Effector memory CD4-positive, alpha-beta T cell (primary cell): ENCODE measurements at regions not wholly inside any gene's neighbourhood (a gene's known extent, or its start where the extent isn't known, plus 50 kb on each side); places are given as distances from the start of the nearest gene placed in this dataset.

ENCODE experiments used
- DNase-seq, 3 donors: peaks; one replicate each; pipeline ENCODE4 v3.0.0-alpha.2; 2020
- H3K27ac ChIP-seq: 2 replicates; pipeline ENCODE4 v1.7.0; 2013; ENCODE audit warnings: mild to moderate bottlenecking, low read length, moderate library complexity; ENCODE audit not compliant: insufficient read depth, poor library complexity, severe bottlenecking
- H3K27me3 ChIP-seq: replicated peaks from 2 replicates; pipeline ENCODE4 v1.7.0; 2013; ENCODE audit warnings: mild to moderate bottlenecking, low read length; ENCODE audit not compliant: insufficient read depth, control insufficient read depth, poor library complexity, severe bottlenecking
- H3K36me3 ChIP-seq: 2 replicates; pipeline ENCODE4 v1.7.0; 2013; ENCODE audit warnings: mild to moderate bottlenecking, low read length, moderate library complexity; ENCODE audit not compliant: control insufficient read depth, insufficient read depth
- H3K4me1 ChIP-seq: 2 replicates; pipeline ENCODE4 v1.7.0; 2013; ENCODE audit warnings: low read length, mild to moderate bottlenecking; ENCODE audit not compliant: control insufficient read depth, insufficient read depth, poor library complexity, severe bottlenecking
- H3K4me3 ChIP-seq: 2 replicates; pipeline ENCODE4 v1.7.0; 2013; ENCODE audit warnings: low read length, low read depth, mild to moderate bottlenecking; ENCODE audit not compliant: insufficient read depth, poor library complexity, severe bottlenecking
- H3K9me3 ChIP-seq: 2 replicates; pipeline ENCODE4 v1.7.0; 2013; ENCODE audit warnings: mild to moderate bottlenecking, low read length, moderate library complexity; ENCODE audit not compliant: control insufficient read depth

DNA sequence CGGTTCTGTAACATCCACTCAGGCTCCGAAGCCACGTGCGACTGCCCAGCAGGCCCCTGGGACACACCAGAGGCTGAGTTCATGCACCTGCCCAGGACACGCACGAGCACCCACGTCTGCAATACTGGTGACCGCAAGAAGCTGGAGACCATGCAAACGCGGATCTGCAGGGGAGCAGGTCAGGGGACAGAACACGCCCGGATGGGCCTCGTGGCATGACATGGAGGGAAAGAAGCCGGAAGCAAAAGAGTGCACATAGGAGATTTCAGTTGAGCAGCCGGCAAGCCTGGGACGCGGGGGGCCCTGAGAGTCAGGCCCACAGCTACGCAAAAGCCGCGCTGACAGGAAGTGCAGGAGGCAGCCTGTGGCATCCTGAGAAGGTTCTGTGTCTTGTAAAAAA lies 73.7 kb downstream of the FOXL3 start:
- no peaks in the 10 kb centered on the region for H3K9me3 ChIP-seq
- DNase-seq = no peak
- no peak overlapping the region for H3K27ac ChIP-seq
- no peaks in the 10 kb centered on the region for H3K27me3 ChIP-seq
- H3K36me3 ChIP-seq = no peaks in the 10 kb centered on the region
- peaks cover 62% of the 10 kb centered on the region for H3K4me1 ChIP-seq
- H3K4me3 ChIP-seq = no peak overlapping the region

DNA sequence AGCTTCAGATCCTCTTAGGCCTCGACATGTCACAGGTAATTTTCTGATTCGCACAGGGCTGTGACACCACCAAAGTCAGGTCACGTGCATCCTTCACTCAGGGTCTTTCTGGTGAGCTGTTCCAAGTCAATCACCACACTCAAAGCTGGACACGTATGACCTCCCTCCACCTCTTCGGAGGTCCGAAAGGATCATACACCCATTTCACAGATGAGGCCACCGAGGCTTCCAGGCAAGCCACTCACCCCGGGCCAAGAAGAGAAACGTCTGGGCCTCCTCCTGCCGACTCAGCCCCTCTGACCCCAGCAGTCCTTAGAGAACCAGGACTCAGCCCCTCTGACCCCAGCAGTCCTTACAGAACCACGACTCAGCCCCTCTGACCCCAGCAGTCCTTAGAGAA lies 74.6 kb downstream of the FOXL3 start:
- Histone ChIP-seq H3K4me3 (no peak overlapping the region), H3K36me3 (no peaks in the 10 kb centered on the region), H3K27me3 (no peaks in the 10 kb centered on the region), H3K4me1 (peaks cover 62% of the 10 kb centered on the region), H3K27ac (no peak overlapping the region), H3K9me3 (no peaks in the 10 kb centered on the region)
- no peak for DNase-seq

DNA sequence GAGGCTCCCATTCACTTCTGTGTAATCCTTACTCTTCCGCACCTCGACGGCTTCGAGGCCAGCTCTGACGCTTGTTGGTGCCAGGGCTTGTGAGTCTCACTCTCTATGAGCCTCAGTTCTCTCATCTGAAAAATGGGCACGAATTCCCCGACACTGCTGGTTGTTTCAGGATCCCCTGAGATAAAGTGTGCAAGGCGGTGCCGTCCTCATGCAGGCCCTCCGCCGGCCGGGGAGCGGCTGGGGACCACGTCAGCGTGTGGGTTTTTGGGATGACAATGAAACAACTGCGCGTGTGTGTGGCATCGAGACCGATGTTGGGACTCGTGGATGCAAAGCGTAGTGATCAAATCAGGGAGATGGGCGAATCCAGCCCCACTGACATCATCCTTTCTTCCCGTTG lies 75.6 kb downstream of the FOXL3 start:
- no peaks in the 10 kb centered on the region for H3K27me3 ChIP-seq
- H3K36me3 ChIP-seq = no peaks in the 10 kb centered on the region
- no peak for DNase-seq
- H3K4me1 ChIP-seq = peaks cover 52% of the 10 kb centered on the region
- H3K4me3 ChIP-seq = no peak overlapping the region
- H3K9me3 ChIP-seq = no peaks in the 10 kb centered on the region
- H3K27ac ChIP-seq = no peak overlapping the region

- H3K36me3 ChIP-seq = no peaks in the 10 kb centered on the region
- H3K27ac ChIP-seq = no peak overlapping the region
- no peak for DNase-seq
- peak overlapping the region; percentile 30 for H3K4me3 ChIP-seq
- H3K27me3 ChIP-seq = no peaks in the 10 kb centered on the region
- no peaks in the 10 kb centered on the region for H3K9me3 ChIP-seq
- peaks cover 45% of the 10 kb centered on the region for H3K4me1 ChIP-seq
Measured at GRCh38 chr7:366161-366803, 76.3 kb downstream of the FOXL3 start.

DNA sequence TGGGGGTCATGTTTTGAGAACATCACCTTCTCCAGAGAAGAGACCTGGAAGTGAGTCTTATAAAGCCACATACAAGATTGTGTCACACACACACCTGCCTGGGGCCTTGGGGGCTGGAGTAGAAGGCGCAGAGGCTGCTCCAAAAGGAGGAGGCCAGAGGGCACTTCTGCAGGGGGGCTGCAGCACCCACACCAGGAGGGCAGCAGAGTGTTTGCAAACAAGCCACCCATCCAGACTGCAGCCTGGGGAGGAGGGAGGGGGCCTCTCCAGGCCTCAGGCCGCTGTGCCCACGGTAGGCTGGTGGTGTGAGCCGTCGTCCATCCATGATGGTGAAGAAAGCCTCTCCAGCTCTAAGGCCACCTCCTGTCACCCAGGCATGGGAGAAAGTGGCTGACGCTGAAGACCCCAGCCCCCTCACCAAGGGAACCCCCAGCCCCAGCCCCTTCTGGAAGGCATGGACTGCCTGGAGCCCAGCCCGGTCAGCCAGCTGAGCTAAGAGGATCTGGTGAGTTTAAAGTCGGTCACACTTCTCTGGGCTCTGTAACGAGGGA lies 77.5 kb downstream of the FOXL3 start:
- peaks cover 37% of the 10 kb centered on the region for H3K4me1 ChIP-seq
- H3K9me3 ChIP-seq = no peaks in the 10 kb centered on the region
- no peaks in the 10 kb centered on the region for H3K36me3 ChIP-seq
- no peaks in the 10 kb centered on the region for H3K27me3 ChIP-seq
- no peak for DNase-seq
- H3K27ac ChIP-seq = no peak overlapping the region
- no peak overlapping the region for H3K4me3 ChIP-seq

DNA sequence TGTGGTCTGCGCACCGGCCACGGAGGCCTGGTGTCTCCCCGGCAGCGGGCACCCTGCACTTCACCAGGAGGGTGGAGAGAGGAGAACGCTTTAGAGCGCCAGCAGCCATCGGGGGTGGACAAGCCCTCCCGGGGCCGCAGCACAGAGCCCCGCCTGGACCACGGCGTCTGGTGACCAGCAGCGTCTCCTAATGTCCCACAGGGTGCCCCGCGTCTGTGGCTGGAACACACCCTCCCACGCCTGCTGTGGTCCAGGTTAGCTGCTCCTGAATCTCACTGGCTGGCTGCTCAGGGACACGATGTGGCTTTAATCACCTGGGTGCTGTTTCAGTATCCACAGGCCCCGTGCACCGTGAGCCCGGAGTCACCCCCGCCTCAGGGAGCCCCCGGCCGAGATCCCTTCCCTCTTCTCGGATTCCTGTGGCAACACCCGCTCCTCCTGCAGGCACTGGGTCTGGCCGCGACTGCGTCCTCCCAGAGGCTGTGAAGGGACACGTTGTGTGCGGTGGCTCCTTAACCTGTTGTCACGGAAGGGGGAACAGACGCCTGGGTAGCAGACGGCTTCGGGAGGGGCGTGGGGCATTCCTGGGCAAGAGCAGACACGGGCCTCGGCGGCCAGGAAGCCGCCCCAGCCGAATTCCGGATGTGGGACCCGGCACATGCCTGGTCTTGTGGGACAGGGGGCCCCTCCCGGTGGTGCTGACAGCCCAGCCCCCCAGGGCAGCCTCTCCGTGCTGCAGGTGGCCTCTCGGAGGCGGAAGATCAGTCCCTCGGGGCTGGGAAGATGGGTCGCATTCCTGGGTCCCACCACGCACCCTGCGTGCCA lies 78.9 kb downstream of the FOXL3 start:
- H3K36me3 ChIP-seq = no peaks in the 10 kb centered on the region
- no peaks in the 10 kb centered on the region for H3K27me3 ChIP-seq
- no peak overlapping the region for H3K27ac ChIP-seq
- DNase-seq = no peak
- H3K4me3 ChIP-seq = no peak overlapping the region
- peaks cover 24% of the 10 kb centered on the region for H3K4me1 ChIP-seq
- H3K9me3 ChIP-seq = no peaks in the 10 kb centered on the region

GRCh38 chr7:369476-370258 lies 79.7 kb downstream of the FOXL3 start:
- no peak overlapping the region for H3K27ac ChIP-seq
- H3K4me1 ChIP-seq = peaks cover 16% of the 10 kb centered on the region
- no peaks in the 10 kb centered on the region for H3K36me3 ChIP-seq
- H3K4me3 ChIP-seq = no peak overlapping the region
- H3K27me3 ChIP-seq = no peaks in the 10 kb centered on the region
- no peak for DNase-seq
- no peaks in the 10 kb centered on the region for H3K9me3 ChIP-seq

- no peak overlapping the region for H3K4me3 ChIP-seq
- no peaks in the 10 kb centered on the region for H3K9me3 ChIP-seq
- H3K27ac ChIP-seq = no peak overlapping the region
- peaks cover 14% of the 10 kb centered on the region for H3K4me1 ChIP-seq
- DNase-seq = no peak
- no peaks in the 10 kb centered on the region for H3K27me3 ChIP-seq
- no peaks in the 10 kb centered on the region for H3K36me3 ChIP-seq
Measured at GRCh38 chr7:370259-370625, 80.3 kb downstream of the FOXL3 start.

- Histone ChIP-seq H3K9me3 (no peaks in the 10 kb centered on the region), H3K27ac (no peak overlapping the region), H3K4me3 (no peak overlapping the region), H3K4me1 (peaks cover 10% of the 10 kb centered on the region), H3K36me3 (no peaks in the 10 kb centered on the region), H3K27me3 (no peaks in the 10 kb centered on the region)
- no peak for DNase-seq
Measured at GRCh38 chr7:370775-371118, 80.8 kb downstream of the FOXL3 start.
